A673 (cell line): ENCODE measurements at regions not wholly inside any gene's neighbourhood (a gene's known extent, or its start where the extent isn't known, plus 50 kb on each side); places are given as distances from the start of the nearest gene placed in this dataset.

Source experiments
- BruUV-seq: library from RNA; stranded (reverse); fragments of 400-500 nt; replicated peaks from 2 replicates; lab custom pipeline; 2021; lab: Mats Ljungman, UMichigan
- CTCF ChIA-PET: fragments of 300-600 bp; sonication (Branson Sonifier 250); formaldehyde crosslinking; loops from one replicate; lab custom pipeline; 2022; ENCODE audit warnings: antibody characterized with exemption; lab: Charles Lee
- POLR2A ChIA-PET: fragments of 300-600 bp; sonication (Branson Sonifier 250); formaldehyde crosslinking; loops from one replicate; lab custom pipeline; 2022; ENCODE audit warnings: antibody characterized with exemption; ENCODE audit not compliant: low non-redundant PET; lab: Charles Lee
- DNase-seq: peaks from one replicate; pipeline ENCODE4 v3.0.0-alpha.2; 2015; ENCODE audit warnings: low spot score
- H3K27ac ChIP-seq: fragments of 200-600 bp; sonication (generic); 2 replicates; pipeline ENCODE4 v1.5.1; 2016; ENCODE audit warnings: mixed run types, low read depth, mild to moderate bottlenecking, mixed read lengths, antibody characterized with exemption, low read length; ENCODE audit not compliant: poor library complexity, severe bottlenecking
- H3K27me3 ChIP-seq: fragments of 200-600 bp; sonication (generic); replicated peaks from 2 replicates; pipeline ENCODE4 v1.6.1; 2017; ENCODE audit warnings: mixed run types, low read depth, mild to moderate bottlenecking, mixed read lengths, antibody characterized with exemption, low read length; ENCODE audit not compliant: insufficient read depth, poor library complexity
- H3K36me3 ChIP-seq: fragments of 200-600 bp; sonication (generic); 2 replicates; pipeline ENCODE4 v1.6.1; 2016; ENCODE audit warnings: mixed run types, mild to moderate bottlenecking, mixed read lengths, antibody characterized with exemption, low read length; ENCODE audit not compliant: insufficient read depth, poor library complexity, severe bottlenecking
- H3K4me1 ChIP-seq: fragments of 200-600 bp; sonication (generic); 2 replicates; pipeline ENCODE4 v1.6.1; 2017; ENCODE audit warnings: mixed run types, mild to moderate bottlenecking, mixed read lengths, antibody characterized with exemption, low read length; ENCODE audit not compliant: insufficient read depth, poor library complexity, severe bottlenecking
- H3K4me3 ChIP-seq: fragments of 200-600 bp; sonication (generic); 2 replicates; pipeline ENCODE4 v1.5.1; 2016; ENCODE audit warnings: low read depth, mixed run types, mild to moderate bottlenecking, mixed read lengths, low read length; ENCODE audit not compliant: poor library complexity, severe bottlenecking
- H3K9me3 ChIP-seq: fragments of 200-600 bp; sonication (generic); 2 replicates; pipeline ENCODE4 v1.6.1; 2016; ENCODE audit warnings: mixed run types, low read depth, mild to moderate bottlenecking, mixed read lengths, antibody characterized with exemption, low read length; ENCODE audit not compliant: poor library complexity, severe bottlenecking
- CTCF ChIP-seq: fragments of 300-800, 200-600 bp; sonication (generic); conservative IDR thresholded peaks from 2 replicates; pipeline ENCODE4 v1.5.1; 2017; ENCODE audit warnings: low read depth, mild to moderate bottlenecking, antibody characterized with exemption, low read length, moderate library complexity, mixed read lengths
- EZH2 ChIP-seq: fragments of 200-600 bp; sonication (generic); IDR thresholded peaks from 2 replicates; pipeline ENCODE4 v1.6.1; 2017; ENCODE audit warnings: borderline replicate concordance, low read depth, mild to moderate bottlenecking, mixed read lengths, antibody characterized with exemption, low read length; ENCODE audit not compliant: poor library complexity, severe bottlenecking
- intact Hi-C: fragments of 100-400 bp; cut with micrococcal nuclease; formaldehyde crosslinking; loops from one replicate; pipeline ENCODE4 v1.10.0; 2022; ENCODE audit not compliant: unreplicated experiment

- TF ChIP-seq EZH2 (no peak), CTCF (no peak)
- intact Hi-C loops: no loop called here
- no TSS peak for BruUV-seq
- Histone ChIP-seq H3K27me3 (no peaks in the 10 kb centered on the region), H3K9me3 (no peaks in the 10 kb centered on the region), H3K4me1 (no peaks in the 10 kb centered on the region), H3K27ac (no peak overlapping the region), H3K36me3 (no peaks in the 10 kb centered on the region), H3K4me3 (no peak overlapping the region)
- no peak for DNase-seq
- CTCF ChIA-PET: no interaction called here
- POLR2A ChIA-PET: no interaction called here
These were observed 76.7 kb upstream of the MBNL1 start for GRCh38 chr3:152192050-152192449.

GRCh38 chr3:152192936-152193672, 75.6 kb upstream of the MBNL1 start:
- TF ChIP-seq CTCF (no peak), EZH2 (no peak)
- no peak for DNase-seq
- Histone ChIP-seq H3K36me3 (no peaks in the 10 kb centered on the region), H3K9me3 (no peaks in the 10 kb centered on the region), H3K4me1 (no peaks in the 10 kb centered on the region), H3K4me3 (no peak overlapping the region), H3K27me3 (no peaks in the 10 kb centered on the region), H3K27ac (no peak overlapping the region)
- ChIA-PET CTCF (no interaction called here), POLR2A (no interaction called here)
- BruUV-seq: no TSS peak
- intact Hi-C loops: no loop called here

- H3K9me3 ChIP-seq: no peaks in the 10 kb centered on the region
- no peak for DNase-seq
- no peak overlapping the region for H3K4me3 ChIP-seq
- POLR2A ChIA-PET: no interaction called here
- H3K36me3 ChIP-seq: no peaks in the 10 kb centered on the region
- intact Hi-C loops: no loop called here
- no peaks in the 10 kb centered on the region for H3K4me1 ChIP-seq
- no TSS peak for BruUV-seq
- CTCF ChIA-PET: no interaction called here
- H3K27me3 ChIP-seq: no peaks in the 10 kb centered on the region
- no peak overlapping the region for H3K27ac ChIP-seq
- TF ChIP-seq CTCF (no peak), EZH2 (no peak)
These were observed 75.0 kb upstream of the MBNL1 start for GRCh38 chr3:152193673-152194267.
